GM12864 (cell line): ENCODE measurements at regions not wholly inside any gene's neighbourhood (a gene's known extent, or its start where the extent isn't known, plus 50 kb on each side); places are given as distances from the start of the nearest gene placed in this dataset.
"Not testable (repeated sequence)": the region's sequence is repeated elsewhere in the genome, so short reads cannot be mapped to it uniquely, and the experiment has no call there.

Source experiments
- DNase-seq: peaks from one replicate; pipeline ENCODE4 v3.0.0-alpha.2; 2011; ENCODE audit warnings: low read depth
- H3K4me3 ChIP-seq: 2 replicates; pipeline ENCODE4 v1.5.1; 2011; ENCODE audit warnings: mild to moderate bottlenecking, low read depth, low read length, control low read depth
- CTCF ChIP-seq: IDR thresholded peaks from 2 replicates; pipeline ENCODE4 v1.5.1; 2011; ENCODE audit warnings: low read depth, mild to moderate bottlenecking, moderate library complexity, low read length, control low read depth, inconsistent platforms; ENCODE audit errors: missing control alignments

- TF ChIP-seq CTCF = no peak
- H3K4me3 ChIP-seq = no peak overlapping the region
- DNase-seq = no peak
Observed at GRCh38 chr9:88267283-88267682, 121.0 kb upstream of the SPIN1 start.

- TF ChIP-seq CTCF = no peak
- H3K4me3 ChIP-seq = no peak overlapping the region
Observed at GRCh38 chr9:88266416-88266815, 121.8 kb upstream of the SPIN1 start.

GRCh38 chr9:88259001-88259400 is 120.7 kb upstream of the SPATA31C2 start:
- H3K4me3 ChIP-seq = no peak overlapping the region
- no peak for TF ChIP-seq CTCF
- DNase-seq = no peak

More at GRCh38 chr9:88266416-88266815, 121.8 kb upstream of the SPIN1 start:
- DNase-seq = no peak

DNA sequence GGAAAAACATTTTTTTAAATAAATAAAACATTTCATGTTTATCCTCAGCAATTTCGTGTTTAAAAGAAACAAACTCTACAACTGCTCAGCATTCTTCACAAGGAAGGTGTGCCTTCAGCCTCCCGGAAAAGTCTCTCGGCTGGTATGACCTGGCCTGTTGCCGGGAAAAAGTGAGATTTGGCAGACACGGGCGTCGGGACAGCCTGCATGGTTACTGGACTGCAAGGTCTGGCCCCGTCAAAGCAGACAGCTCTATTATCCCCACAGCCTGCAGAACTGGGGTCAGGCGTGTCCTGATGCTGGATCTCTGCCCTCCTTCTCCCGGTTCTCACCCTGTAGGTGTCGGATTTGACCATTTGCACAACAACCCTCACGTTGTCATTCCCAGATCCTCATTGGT is 120.3 kb upstream of the SPATA31C2 start:
- H3K4me3 ChIP-seq = no peak overlapping the region
- DNase-seq = no peak
- TF ChIP-seq CTCF = no peak

DNA sequence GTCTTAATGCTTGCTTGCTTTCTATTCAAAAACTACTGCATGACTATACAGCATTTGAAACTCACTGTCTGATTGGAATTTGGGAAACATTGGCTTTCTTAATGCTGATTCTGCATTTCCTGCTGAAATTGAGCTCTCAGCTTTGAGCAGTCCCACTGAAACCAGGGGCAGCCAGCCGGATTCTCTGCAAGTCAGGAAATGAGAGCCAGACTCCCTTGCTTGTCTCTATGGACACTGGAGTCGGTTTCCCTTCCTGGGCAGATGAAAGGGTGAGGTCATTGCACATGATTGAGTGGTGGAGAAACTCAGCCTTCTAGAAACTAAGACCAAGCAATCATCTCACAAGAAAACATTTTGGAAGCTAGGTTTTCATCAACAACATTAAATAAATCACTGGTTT is 119.7 kb upstream of the SPATA31C2 start:
- no peak for DNase-seq
- TF ChIP-seq CTCF = no peak
- H3K4me3 ChIP-seq = no peak overlapping the region

DNA sequence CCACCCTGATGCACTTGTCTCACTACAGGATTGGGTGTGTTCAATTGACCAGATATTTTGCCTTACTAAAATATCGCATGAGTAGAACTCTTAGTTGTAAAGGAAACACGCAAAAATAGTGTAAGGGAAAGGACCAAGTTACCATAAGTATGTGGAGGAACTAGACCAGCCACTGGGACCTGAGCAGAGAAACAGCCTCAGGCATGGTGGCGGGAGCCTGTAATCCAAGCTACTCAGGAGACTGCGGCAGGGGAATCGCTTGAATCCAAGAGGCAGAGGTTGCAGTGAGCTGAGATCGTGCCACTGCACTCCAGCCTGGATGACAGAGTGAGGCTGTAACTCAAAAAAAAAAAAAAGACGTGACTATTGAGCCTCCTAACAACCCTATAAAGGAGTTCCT is 117.9 kb upstream of the SPATA31C2 start:
- no peak overlapping the region for H3K4me3 ChIP-seq
- TF ChIP-seq CTCF = no peak
- no peak for DNase-seq

DNA sequence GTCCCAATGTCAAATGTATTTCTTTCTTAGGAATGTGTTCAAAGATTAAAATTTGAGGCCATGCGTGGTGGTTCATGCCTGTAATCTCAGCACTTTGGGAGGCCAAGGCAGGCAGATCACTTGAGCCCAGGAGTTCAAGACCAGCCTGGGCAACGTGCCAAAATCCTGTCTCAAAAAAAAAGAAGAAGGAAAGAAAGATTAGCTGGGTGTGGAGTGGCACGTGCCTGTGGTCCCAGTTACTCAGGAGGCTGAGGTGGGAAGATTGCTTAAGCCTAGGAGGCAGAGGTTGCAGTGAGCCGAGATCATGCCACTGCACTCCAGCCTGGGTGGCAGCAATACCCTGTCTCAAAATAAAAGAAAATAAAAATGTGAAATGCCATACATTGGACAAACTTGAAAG is 117.5 kb upstream of the SPATA31C2 start:
- not testable (repeated sequence) for DNase-seq, H3K4me3 ChIP-seq

GRCh38 chr9:88251903-88252302 is 113.6 kb upstream of the SPATA31C2 start:
- no peak overlapping the region for H3K4me3 ChIP-seq
- no peak for TF ChIP-seq CTCF
- no peak for DNase-seq
